ENCODE measurements at regions not wholly inside any gene's neighbourhood (a gene's known extent, or its start where the extent isn't known, plus 50 kb on each side); places are given as distances from the start of the nearest gene placed in this dataset.

DNA sequence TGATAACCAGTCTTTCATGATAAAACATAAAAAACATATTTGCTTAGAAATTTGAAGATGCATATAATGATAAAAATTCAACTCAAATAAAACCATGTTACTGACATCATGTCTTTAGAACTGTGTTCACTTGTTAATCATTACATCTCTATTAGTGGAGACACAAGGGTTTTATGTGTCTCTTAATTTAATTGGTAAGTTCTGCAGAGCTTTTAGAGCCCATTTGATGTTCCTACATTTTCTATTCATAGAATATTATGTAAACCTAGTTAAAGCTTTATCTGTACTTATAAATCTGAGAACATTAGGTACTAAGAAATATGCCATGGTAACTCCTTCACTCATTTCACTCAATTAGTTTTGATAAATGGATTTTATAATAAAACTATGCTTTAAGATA, 285.4 kb downstream of the SLCO4C1 start:
- FAIRE-seq (no peak), DNase-seq (ENCODE audit: low read depth) (no peak)
- TF ChIP-seq, protein P1, sequence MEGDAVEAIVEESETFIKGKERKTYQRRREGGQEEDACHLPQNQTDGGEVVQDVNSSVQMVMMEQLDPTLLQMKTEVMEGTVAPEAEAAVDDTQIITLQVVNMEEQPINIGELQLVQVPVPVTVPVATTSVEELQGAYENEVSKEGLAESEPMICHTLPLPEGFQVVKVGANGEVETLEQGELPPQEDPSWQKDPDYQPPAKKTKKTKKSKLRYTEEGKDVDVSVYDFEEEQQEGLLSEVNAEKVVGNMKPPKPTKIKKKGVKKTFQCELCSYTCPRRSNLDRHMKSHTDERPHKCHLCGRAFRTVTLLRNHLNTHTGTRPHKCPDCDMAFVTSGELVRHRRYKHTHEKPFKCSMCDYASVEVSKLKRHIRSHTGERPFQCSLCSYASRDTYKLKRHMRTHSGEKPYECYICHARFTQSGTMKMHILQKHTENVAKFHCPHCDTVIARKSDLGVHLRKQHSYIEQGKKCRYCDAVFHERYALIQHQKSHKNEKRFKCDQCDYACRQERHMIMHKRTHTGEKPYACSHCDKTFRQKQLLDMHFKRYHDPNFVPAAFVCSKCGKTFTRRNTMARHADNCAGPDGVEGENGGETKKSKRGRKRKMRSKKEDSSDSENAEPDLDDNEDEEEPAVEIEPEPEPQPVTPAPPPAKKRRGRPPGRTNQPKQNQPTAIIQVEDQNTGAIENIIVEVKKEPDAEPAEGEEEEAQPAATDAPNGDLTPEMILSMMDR (IDR thresholded peaks at IDR 0.05; ENCODE audit: insufficient read depth, low read length, severe bottlenecking) = no peak
- no peaks in the 10 kb centered on the region for H3K27me3 ChIP-seq (ENCODE audit: control insufficient read depth, insufficient read depth, low read length)
- no peaks in the 10 kb centered on the region for H3K36me3 ChIP-seq (ENCODE audit: control insufficient read depth, insufficient read depth, low read length)
- no peak overlapping the region for H3K4me3 ChIP-seq (ENCODE audit: low read depth, low read length)

DNA sequence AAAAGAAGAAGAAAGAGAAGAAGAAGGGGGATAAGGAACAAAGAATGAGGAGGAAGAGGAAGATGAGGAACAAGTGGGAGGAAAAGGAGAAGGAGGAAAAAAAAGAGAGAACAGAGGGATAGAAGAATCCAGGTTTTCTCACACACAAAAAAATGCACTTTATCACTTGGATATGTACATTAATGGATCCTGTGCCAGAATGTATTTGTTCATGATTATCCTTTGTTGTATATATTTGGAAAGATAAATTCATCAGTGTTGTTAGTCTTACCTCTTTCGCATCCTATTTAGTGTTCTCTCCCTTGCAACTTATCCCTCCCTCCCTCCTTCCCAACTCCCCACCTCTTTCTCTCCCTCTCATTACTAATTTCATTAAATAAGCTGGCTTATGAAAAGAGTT, 298.8 kb downstream of the SLCO4C1 start:
- TF ChIP-seq, protein P1 (IDR thresholded peaks at IDR 0.05; ENCODE audit: insufficient read depth, low read length, severe bottlenecking) = no peak
- Histone ChIP-seq H3K36me3 (ENCODE audit: control insufficient read depth, insufficient read depth, low read length) (no peaks in the 10 kb centered on the region), H3K4me3 (ENCODE audit: low read depth, low read length) (no peak overlapping the region), H3K27me3 (ENCODE audit: control insufficient read depth, insufficient read depth, low read length) (no peaks in the 10 kb centered on the region)
- DNase-seq (ENCODE audit: low read depth) (no peak), FAIRE-seq (no peak)

DNA sequence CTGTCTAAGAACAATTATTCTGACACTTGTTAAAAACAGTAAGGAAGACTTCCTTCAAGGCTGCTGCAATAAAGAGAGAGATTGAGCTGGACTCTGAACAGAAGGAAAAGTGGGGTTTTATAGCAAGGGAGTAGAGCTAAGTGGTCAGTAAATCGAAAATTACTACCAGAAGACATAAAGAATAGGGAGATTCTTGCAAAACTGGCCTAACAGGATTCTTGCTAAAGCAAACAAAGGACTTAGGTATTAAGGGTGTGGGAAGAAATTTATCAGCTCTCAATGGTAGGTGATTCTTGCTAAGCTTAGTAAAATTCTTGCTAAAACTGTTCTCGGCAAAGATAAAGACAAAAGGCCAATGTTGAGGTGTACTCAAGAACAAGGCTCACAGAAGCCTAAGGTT, 300.5 kb downstream of the SLCO4C1 start:
- DNase-seq (ENCODE audit: low read depth) = peak; percentile 76
- no peak for FAIRE-seq
- TF ChIP-seq, protein P1 (IDR thresholded peaks at IDR 0.05; ENCODE audit: insufficient read depth, low read length, severe bottlenecking) = no peak
- Histone ChIP-seq H3K27me3 (ENCODE audit: control insufficient read depth, insufficient read depth, low read length) (no peaks in the 10 kb centered on the region), H3K4me3 (ENCODE audit: low read depth, low read length) (no peak overlapping the region), H3K36me3 (ENCODE audit: control insufficient read depth, insufficient read depth, low read length) (no peaks in the 10 kb centered on the region)

GRCh38 chr5:101991486-101991885, 304.6 kb downstream of the SLCO4C1 start:
- Histone ChIP-seq H3K27me3 (ENCODE audit: control insufficient read depth, insufficient read depth, low read length) (no peaks in the 10 kb centered on the region), H3K36me3 (ENCODE audit: control insufficient read depth, insufficient read depth, low read length) (no peaks in the 10 kb centered on the region), H3K4me3 (ENCODE audit: low read depth, low read length) (no peak overlapping the region)
- TF ChIP-seq, protein P1 (IDR thresholded peaks at IDR 0.05; ENCODE audit: insufficient read depth, low read length, severe bottlenecking) = no peak
- DNase-seq (ENCODE audit: low read depth) (peak; percentile 61), FAIRE-seq (no peak)

- TF ChIP-seq, protein P1 (IDR thresholded peaks at IDR 0.05; ENCODE audit: insufficient read depth, low read length, severe bottlenecking) = no peak
- no peaks in the 10 kb centered on the region for H3K27me3 ChIP-seq (ENCODE audit: control insufficient read depth, insufficient read depth, low read length)
- H3K36me3 ChIP-seq (ENCODE audit: control insufficient read depth, insufficient read depth, low read length) = no peaks in the 10 kb centered on the region
- no peak for FAIRE-seq
- DNase-seq (ENCODE audit: low read depth) = no peak
- H3K4me3 ChIP-seq (ENCODE audit: low read depth, low read length) = no peak overlapping the region
These were observed 306.4 kb downstream of the SLCO4C1 start for GRCh38 chr5:101989659-101990058.

GRCh38 chr5:101977729-101978345, 318.2 kb downstream of the SLCO4C1 start:
- DNase-seq (ENCODE audit: low read depth) = peak; percentile 53
- no peaks in the 10 kb centered on the region for H3K36me3 ChIP-seq (ENCODE audit: control insufficient read depth, insufficient read depth, low read length)
- no peak for FAIRE-seq
- H3K4me3 ChIP-seq (ENCODE audit: low read depth, low read length) = no peak overlapping the region
- no peaks in the 10 kb centered on the region for H3K27me3 ChIP-seq (ENCODE audit: control insufficient read depth, insufficient read depth, low read length)
- TF ChIP-seq, protein P1 (IDR thresholded peaks at IDR 0.05; ENCODE audit: insufficient read depth, low read length, severe bottlenecking) = peak; percentile 62

Data from bronchial epithelial cell (primary cell).